HG02759 (cell line): ENCODE measurements at regions not wholly inside any gene's neighbourhood (a gene's known extent, or its start where the extent isn't known, plus 50 kb on each side); places are given as distances from the start of the nearest gene placed in this dataset.

Source experiments
- ATAC-seq: cut with Tn5 transposase; IDR thresholded peaks from one replicate; pipeline ENCODE4 v1.9.1; 2021; ENCODE audit warnings: mild to moderate bottlenecking, moderate library complexity; ENCODE audit not compliant: unreplicated experiment

DNA sequence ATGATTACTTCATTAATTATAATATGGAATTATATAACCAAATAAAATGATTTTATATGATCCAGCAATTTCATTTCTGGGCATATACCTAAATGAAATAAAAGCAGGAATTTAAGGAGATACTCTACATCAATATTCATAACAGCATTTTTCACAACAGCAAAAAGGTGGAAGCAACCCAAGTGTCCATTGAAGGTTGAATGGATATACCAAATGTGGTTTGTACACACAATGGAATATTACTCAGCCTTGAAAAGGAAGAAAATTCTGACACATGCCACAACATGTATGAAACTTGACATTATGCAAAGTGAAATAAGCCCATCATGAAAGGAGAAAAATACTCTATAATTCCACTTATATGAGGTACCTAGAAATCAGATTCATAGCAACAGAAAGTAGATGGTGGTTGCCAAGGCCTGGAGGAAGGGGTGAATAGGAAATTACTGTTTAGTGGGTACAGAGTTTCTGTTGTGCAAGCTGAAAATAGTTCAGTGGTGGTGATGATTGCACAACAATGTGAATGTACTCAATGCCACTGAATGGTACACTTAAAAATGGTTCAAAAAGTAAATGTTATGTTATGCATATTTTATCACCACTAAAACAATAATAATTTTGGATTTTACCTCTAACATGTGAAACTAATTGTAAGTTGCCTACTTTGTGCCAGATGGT, 471.5 kb downstream of the SPRY1 start:
- no peak for ATAC-seq

DNA sequence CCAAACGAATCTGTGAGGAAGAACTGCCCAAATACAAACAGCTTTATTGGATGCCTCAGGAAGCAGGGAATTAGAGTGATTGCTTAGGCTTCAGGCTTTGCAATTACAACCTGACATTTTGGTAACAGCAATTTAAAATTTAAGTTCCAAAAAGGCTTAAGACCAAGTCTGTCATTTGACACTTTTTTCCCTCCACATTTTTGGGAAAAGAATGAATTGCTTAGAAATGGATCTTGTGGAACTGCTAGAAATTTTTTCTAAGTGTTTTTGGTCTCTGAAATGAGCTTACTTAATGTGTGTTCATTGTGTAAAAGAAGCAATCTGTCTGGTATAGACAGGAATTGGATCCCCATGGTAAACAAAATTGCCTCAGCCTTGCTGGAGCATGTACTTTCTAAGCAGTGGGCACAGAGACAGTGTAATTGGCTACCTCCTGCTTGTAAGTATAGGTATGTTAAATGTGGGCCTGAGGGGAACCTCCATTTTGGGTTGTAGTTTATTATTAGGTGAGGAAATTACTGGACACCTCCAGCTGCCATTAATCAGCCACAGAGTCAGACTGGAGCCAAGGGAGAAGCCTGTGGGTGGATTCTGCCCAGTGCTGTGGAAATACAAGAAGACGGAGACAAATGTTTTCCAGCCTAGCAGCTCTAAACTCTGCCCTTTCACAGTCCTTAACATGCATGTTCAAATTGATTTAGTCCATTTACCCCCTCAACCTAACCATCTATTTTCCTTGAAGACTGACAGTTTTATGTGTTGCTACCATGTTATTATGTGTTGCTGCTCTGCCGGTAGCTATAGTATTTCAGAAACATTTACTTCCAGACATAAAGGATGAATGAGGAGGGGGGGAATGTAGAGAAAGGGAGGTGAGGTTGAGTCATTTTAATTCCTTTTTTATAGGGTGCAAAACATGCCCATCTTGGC, 473.0 kb downstream of the SPRY1 start:
- ATAC-seq: no peak

DNA sequence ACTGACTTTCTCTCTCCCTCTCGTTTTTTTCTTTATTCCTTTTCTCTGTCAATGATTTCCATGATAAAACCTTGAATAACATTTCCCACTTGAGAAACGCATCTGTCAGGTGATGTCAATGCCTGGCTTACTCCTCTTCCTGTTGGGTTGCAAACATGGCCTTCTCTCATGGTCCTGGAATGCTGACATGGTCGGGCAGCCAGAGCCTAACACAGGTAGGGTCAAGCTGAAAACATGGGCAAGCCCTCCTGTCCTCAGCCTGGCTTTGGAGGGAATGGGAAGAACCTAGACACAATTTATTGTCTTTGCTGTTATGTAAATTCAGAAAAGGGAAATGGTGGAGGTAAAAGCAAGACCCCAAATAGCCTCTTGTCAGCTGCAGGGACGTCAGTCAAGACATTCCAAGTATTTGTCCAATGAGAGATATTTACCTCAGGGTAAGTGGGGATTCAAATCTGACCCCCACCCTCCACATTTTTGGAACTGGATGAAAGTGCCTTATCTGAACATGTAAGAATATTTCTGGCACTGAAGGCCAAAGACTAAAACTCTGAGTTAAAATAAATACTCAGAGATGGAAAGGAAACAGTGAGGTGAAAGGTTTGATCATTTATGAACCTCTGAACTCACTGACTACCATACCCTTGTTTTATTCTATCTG, 473.8 kb downstream of the SPRY1 start:
- ATAC-seq: no peak

DNA sequence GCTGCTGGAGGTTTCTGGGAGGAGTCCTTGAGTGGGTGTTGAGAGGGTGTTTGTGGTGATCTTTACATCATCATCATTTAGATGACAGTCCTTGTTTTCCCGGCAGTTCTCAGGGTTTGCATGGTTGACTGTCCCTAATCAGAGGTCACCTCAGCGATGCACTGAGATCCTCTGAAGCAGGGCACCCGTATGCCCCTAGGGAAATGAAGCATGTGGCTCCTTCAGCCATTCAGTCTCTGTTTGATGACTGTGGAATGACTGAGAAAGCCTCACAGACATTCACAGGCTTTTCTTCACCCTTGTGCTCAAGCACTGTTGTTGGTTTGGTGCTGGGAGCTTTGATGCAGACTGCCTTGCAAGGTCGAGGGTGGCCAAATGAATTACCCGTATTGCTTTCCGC, 474.7 kb downstream of the SPRY1 start:
- no peak for ATAC-seq

DNA sequence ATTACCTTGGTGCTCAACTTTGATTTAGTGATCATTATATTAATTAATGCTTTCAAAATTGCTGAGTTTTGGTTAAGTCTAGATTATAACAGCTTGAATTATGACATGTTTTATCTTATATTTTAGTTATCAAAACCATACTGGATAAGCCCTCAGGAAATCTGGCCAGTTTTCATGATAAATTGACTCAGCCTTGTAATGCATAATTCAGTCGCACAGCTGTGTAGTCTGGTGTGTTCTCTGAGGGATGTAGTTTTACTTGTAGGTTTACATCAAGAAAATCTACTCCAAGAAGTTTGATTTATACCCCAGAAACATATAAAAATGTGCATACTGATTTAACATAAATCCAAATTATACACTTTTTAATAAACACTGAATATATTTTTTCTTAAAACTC, 477.5 kb downstream of the SPRY1 start:
- no peak for ATAC-seq

DNA sequence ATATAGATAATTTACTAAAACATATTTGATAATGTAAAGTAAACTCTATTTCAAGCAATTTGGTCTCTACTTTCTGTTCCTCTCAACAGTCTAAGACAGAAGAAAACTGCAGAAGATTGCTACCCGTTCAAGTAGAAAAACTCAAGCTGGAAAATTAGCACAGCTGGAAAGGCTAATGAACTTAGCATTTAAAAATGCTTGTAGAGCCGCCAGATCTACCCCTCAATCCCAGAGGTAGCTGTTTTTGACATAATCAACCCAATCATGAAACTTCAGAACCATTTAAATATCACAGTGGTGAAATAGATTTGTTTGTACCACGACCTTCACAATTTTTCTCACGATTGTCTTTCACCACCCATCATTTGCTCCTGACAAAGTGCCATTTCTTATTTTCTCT, 479.5 kb downstream of the SPRY1 start:
- no peak for ATAC-seq

DNA sequence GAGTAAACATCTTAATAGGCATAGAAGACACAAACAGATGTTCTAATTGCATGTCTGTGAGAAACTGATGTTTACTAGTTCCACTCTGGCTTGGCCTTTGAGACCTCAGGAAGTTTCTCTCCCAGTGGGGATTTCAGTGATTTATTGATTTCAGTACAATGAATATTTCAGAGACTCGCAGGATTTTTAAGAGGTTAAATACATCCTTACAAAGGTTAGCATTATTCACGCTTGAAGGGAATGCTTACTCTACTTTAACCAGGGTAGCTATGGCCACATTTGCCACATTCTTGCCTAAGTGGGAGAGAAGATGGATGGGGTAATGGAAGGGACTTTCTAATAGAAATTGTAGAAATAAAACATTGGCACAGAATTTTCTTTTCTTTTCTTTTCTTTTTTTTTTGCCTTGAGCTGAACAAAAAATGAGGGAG, 480.1 kb downstream of the SPRY1 start:
- ATAC-seq: no peak

DNA sequence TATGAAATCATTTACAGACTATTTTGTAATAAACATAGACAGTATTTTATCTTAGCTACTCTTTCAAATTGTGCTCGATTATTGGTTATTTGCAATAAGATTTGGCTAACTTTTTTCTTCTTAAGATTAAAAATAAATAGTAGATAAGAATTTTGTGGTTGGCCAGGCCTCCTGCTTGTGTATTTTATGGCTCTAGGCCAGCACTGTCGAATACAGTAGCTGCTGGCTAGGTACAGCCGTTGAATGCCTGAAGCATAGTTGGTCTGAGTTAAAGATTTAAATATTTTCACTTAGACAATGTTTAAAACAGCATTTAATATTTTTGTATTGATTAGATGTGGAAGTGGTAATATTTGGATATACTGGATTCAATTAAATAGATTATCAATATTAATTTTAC, 481.0 kb downstream of the SPRY1 start:
- no peak for ATAC-seq

DNA sequence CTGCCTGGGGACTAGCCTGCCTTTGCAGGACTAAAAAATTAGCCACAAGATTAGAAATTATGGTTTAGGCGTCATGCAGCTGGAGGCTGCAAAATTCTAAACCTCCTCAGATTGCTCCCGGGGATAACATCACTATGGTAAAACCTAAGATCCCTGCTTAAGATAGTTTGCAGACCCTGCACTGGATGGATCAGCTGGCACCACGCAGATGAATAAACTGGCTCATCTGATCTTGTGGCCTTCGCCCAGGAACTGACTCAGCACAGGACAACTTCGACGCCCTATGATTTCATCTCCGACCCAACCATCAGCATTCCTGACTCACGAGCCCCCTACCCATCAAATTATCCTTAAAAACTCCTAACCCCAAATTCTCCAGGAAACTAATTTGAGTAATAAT, 482.4 kb downstream of the SPRY1 start:
- ATAC-seq: no peak

DNA sequence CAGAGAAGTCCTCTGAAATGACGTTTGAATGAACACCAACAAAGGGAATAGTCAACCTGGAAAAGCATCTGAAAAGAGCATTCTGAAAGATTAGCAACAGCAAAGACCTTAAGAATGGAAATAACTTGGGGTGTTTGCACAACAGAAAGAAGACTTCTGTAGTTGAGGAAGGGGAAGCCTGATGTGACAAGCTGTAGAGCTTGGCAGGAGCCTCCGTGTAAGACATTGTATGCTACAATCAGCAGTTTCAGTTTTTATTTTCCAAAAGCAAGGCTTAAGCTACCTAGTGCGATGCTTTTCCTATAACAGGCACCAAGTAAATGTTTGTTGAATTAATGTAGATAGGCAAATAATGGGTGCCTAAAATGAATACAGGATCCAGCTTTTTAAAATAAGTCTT, 484.0 kb downstream of the SPRY1 start:
- no peak for ATAC-seq

DNA sequence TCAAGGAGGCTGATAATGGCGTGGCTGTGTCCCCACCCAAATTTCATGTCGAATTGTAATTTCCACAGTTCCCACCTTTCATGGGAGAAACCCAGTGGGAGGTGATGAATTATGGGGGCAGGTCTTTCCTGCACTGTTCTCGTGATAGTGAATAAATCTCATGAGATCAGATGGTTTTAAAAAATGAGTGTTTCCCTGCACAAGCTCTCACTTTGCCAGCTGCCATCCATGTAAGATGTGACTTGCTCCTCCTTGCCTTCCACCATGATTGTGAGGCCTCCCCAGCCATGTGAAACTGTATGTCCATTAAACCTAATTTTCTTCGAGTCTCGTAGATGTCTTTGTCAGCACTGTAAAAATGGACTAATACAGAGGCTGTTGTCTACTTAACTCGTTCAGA, 488.3 kb downstream of the SPRY1 start:
- no peak for ATAC-seq

DNA sequence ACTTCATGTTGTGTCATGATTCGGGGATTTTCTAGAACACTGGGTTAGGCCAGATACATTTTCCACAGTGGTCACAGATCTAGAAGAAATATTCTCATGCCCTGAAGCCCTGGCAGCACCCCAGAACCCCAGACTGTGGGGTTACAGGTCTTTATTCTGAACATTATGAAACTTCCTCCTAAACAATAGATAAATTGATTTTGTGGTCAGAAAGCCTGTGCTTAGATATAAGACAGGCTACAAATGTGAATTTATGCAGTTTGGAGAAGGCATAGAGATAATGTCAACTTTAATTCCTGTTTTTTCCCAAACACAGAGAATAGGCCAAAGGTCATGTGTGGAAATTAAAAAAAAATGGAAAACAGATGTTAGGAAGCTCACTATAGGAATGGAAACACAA, 492.9 kb downstream of the SPRY1 start:
- no peak for ATAC-seq

DNA sequence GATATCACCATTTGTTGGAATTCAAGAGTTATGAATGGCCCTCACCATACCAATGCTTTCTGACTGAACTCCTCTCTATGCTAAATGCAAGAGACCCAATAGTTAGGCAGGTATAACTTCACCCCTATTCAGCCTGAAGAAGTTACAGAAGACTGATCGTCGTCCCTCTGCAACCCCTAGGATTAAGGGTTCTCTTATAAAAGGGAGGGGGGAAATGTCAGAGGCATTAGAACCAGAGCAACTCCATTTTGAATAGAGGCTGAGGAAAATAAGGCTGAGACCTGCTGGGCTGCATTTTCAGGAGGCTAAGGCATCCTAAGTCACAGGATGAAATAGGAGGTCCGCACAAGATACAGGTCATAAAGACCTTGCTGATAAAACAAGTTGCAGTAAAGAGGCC, 494.3 kb downstream of the SPRY1 start:
- ATAC-seq: no peak

DNA sequence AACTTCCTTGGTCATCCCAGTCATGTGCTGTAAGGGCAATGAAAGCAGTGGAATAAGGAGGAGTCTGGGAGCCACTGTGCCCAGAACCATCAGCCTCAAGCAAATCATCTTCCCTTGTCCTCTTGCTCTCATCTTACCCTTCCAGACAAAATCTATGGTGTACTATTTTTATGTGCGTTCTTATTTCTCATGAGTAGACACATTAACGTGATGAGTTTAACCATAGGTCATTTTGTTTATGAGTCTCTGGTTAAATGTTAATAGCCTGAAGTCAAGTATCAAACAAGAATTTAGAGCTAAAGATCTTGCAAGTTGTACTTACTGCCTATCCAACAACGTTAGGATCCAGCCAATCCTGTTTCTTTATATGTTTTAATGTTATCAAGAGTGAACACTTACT, 495.3 kb downstream of the SPRY1 start:
- ATAC-seq: no peak

DNA sequence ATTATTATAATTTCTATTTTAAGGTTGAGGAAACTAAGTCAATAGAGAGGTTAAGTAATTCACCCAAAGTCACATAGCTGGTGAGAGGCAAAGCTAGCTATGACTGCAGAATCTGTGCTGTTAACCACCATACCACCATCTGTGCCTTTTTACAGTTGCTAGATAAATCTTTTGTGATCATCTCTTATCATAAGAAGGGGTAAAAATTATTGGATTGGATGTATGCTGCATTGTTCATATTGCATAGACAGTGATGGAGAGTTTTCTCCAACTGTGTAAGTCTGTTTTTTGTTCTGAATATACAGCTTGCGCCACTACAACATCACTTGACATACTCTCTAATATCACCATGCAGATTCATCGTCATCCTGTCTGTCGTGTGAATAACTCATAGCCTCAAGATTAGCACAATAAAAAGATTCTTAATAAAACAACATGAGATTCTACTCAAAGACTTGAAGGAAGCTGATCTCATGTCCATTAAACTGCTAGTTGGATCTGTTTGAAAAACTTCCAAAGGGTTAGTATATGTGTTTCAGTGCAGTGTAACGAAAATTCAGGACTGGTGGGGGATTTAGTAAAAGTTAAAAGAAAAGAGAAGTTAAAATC, 495.9 kb downstream of the SPRY1 start:
- no peak for ATAC-seq

DNA sequence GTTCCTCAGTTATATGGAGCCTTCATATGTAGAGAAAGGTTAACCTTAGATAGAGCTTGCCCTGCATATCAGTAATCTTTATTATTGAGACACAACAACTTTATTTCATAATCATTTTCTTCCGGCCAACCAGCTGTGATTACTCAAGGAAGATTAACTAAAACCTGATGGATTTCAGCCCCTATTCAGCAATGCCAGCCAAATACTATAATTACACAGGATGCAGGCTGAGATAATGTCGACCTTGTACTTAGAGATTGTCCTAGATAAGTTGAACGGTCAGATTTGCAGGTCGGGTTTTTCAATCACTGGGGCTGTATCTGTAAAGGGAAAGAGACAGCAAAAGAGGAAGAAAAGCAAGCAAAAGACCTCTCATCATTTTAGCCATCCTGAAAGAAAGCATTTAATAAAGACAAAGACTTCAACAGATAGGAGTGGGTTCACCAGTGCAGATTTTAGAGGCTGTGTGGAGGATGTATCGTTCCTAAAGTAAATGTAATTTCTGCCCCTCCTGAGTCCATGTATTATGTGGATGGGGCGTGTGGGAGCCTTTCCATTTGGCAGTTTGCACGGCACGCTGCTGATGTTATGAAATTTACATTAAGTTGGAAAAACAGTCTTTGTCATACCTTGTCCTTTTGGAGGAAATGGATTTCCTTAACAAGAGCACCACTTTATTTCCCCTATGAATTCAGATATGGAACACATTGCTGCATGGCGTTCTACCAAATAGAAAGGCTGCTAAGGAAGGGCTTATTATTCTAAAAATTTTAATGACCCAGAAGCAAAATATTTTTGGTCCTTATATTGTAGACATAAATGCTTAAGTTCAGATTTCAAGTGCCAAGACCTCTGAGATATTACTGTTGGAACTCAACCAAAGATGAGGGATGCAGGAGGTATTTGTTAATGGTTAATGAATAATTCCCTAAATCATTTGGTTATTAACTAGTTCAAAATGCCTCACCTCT, 496.7 kb downstream of the SPRY1 start:
- no peak for ATAC-seq

DNA sequence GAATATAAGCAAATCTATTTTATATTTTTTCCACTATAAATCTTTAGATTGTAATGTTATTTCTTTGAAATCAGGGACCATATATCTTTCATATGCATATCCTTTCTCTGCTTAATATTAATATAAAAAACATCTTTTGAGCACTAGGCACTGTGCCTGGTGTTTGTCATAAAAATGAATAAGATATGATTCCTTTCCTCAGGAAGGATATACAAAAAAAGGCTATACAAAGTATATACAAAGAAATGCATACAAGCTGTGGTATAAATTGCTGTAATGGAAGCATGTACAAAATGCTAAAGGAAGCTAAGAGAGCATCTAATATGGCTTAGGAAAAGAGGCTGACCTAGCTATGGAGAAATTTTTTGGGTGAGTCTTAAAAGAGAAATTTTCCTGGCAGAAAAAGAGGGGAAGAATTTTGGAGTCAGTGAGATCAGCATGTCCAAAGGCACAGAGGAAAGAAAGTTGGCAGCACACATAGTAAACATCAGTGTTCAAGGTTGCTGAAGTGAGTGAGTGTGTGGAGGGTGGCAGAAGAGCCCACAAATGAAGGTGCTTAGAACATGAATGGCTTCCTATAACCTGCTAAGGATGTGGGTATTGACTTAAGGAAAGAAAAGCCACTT, 500.0 kb downstream of the SPRY1 start:
- no peak for ATAC-seq

DNA sequence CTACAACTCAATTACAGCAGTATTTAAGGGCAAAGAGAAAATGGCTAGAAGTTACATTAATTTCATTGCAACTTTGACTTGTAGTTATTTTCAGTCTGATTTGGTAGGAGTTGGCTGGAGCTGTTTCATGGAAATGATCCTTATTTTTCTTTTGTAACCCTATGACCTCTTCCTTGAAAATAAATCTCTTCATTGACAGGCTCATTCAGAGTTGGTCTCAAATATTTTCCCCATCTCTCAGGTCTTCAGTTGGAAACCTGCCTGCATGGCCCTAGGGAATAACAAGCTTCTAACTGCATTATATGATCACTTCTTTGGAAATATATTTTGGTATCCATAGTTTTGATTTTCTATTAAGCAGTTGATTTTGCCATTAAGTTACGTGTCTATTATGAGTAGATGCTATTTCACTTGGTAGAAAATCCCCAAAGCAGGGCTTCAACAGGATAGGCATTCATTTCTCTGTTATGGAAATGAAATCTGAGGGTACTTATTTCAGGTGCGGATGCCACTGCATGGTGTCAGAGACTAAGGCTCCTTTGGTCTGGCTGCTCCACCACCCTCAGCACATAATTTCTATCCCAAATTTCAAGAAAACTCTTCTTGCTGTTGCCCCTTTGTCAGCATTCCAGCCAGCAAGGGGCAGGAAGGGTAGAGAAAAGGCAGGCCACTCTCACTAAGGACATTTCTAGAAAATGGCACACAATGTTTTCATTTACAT, 502.5 kb downstream of the SPRY1 start:
- ATAC-seq: no peak

DNA sequence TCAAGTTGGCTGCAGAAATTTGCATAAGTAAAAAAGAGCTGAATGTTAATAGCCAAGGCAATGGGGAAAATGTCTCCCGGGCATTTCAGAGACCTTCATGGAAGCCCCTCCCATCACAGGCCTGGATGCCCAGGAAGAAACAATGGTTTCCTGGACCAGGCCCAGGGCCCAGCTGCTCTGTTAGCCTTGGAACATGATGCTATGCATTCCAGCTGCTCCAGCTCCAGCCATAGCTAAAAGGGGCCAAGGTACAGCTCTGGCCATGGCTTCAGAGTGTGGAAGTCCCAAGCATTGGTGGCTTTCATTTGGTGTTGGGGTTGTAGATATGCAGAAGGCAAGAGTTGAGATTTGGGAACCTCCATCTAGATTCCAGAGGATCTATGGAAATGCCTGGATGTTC, 508.3 kb downstream of the SPRY1 start:
- no peak for ATAC-seq
